ENCODE measurements at regions not wholly inside any gene's neighbourhood (a gene's known extent, or its start where the extent isn't known, plus 50 kb on each side); places are given as distances from the start of the nearest gene placed in this dataset.
"Not testable (repeated sequence)": the region's sequence is repeated elsewhere in the genome, so short reads cannot be mapped to it uniquely, and the experiment has no call there.

DNA sequence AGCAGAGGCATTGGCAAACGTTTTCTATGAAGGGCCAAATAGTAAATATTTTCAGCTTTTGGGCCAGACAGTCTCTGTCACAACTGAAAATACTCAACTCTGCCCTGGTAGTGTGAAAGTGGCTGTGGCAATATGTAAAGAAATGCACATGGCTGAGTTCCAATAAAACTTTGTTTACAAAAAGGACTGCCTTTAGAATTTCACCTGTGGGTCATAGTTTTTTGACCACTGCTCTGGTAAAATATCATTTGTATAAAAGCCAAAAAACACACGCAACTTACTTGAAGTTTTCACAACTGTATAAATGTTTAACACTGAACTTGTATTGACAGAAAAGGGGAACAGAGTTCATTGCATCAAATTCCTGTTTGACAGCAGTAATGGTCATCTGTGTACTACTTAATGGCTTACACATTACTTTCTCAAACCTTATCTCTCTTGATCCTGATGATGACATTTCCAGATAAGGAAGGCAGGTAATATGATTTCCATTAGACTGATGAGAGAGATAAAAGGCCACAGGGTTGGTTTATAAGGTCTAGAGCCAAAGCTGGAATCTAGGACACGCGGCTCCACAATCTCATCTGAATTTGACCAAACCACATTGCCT lies 250.1 kb downstream of the TOX3 start (continued):
- TF ChIP-seq, protein P1, sequence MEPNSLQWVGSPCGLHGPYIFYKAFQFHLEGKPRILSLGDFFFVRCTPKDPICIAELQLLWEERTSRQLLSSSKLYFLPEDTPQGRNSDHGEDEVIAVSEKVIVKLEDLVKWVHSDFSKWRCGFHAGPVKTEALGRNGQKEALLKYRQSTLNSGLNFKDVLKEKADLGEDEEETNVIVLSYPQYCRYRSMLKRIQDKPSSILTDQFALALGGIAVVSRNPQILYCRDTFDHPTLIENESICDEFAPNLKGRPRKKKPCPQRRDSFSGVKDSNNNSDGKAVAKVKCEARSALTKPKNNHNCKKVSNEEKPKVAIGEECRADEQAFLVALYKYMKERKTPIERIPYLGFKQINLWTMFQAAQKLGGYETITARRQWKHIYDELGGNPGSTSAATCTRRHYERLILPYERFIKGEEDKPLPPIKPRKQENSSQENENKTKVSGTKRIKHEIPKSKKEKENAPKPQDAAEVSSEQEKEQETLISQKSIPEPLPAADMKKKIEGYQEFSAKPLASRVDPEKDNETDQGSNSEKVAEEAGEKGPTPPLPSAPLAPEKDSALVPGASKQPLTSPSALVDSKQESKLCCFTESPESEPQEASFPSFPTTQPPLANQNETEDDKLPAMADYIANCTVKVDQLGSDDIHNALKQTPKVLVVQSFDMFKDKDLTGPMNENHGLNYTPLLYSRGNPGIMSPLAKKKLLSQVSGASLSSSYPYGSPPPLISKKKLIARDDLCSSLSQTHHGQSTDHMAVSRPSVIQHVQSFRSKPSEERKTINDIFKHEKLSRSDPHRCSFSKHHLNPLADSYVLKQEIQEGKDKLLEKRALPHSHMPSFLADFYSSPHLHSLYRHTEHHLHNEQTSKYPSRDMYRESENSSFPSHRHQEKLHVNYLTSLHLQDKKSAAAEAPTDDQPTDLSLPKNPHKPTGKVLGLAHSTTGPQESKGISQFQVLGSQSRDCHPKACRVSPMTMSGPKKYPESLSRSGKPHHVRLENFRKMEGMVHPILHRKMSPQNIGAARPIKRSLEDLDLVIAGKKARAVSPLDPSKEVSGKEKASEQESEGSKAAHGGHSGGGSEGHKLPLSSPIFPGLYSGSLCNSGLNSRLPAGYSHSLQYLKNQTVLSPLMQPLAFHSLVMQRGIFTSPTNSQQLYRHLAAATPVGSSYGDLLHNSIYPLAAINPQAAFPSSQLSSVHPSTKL (CRISPR knock-in tag; IDR thresholded peaks at IDR 0.05), result peak; percentile 81
- TF ChIP-seq KDM6A (CRISPR knock-in tag; IDR thresholded peaks at IDR 0.05; ENCODE audit: low read depth), result peak; percentile 60; the same call in 1 of the 2 replicates
- TF ChIP-seq HNF4A (CRISPR knock-in tag; IDR thresholded peaks at IDR 0.05), result peak; percentile 49
- TF ChIP-seq SOX13, SOX6 (IDR thresholded peaks at IDR 0.05): not testable (repeated sequence)
- TF ChIP-seq SOX13 (CRISPR knock-in tag; conservative IDR thresholded peaks at IDR 0.05 in 1 of 2, IDR thresholded peaks at IDR 0.05 in 1 of 2), result 0 out of 4 replicates have a peak, but pooled peaks of 1 of the 2 experiments have one; percentile 41
- TF ChIP-seq GATA4 (IDR thresholded peaks at IDR 0.05; ENCODE audit: borderline replicate concordance, low read depth), result peak; percentile 68; the same call in 1 of the 2 replicates
- TF ChIP-seq, protein P2, sequence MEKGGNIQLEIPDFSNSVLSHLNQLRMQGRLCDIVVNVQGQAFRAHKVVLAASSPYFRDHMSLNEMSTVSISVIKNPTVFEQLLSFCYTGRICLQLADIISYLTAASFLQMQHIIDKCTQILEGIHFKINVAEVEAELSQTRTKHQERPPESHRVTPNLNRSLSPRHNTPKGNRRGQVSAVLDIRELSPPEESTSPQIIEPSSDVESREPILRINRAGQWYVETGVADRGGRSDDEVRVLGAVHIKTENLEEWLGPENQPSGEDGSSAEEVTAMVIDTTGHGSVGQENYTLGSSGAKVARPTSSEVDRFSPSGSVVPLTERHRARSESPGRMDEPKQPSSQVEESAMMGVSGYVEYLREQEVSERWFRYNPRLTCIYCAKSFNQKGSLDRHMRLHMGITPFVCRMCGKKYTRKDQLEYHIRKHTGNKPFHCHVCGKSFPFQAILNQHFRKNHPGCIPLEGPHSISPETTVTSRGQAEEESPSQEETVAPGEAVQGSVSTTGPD (CRISPR knock-in tag; IDR thresholded peaks at IDR 0.05), result peak; percentile 52; the same call in 1 of the 2 replicates
- TF ChIP-seq, protein P3, sequence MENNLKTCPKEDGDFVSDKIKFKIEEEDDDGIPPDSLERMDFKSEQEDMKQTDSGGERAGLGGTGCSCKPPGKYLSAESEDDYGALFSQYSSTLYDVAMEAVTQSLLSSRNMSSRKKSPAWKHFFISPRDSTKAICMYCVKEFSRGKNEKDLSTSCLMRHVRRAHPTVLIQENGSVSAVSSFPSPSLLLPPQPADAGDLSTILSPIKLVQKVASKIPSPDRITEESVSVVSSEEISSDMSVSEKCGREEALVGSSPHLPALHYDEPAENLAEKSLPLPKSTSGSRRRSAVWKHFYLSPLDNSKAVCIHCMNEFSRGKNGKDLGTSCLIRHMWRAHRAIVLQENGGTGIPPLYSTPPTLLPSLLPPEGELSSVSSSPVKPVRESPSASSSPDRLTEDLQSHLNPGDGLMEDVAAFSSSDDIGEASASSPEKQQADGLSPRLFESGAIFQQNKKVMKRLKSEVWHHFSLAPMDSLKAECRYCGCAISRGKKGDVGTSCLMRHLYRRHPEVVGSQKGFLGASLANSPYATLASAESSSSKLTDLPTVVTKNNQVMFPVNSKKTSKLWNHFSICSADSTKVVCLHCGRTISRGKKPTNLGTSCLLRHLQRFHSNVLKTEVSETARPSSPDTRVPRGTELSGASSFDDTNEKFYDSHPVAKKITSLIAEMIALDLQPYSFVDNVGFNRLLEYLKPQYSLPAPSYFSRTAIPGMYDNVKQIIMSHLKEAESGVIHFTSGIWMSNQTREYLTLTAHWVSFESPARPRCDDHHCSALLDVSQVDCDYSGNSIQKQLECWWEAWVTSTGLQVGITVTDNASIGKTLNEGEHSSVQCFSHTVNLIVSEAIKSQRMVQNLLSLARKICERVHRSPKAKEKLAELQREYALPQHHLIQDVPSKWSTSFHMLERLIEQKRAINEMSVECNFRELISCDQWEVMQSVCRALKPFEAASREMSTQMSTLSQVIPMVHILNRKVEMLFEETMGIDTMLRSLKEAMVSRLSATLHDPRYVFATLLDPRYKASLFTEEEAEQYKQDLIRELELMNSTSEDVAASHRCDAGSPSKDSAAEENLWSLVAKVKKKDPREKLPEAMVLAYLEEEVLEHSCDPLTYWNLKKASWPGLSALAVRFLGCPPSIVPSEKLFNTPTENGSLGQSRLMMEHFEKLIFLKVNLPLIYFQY (CRISPR knock-in tag; IDR thresholded peaks at IDR 0.05; ENCODE audit: borderline replicate concordance), result peak; percentile 50; the same call in 1 of the 2 replicates
- peak; percentile 60; the same call in 1 of the 2 replicates for TF ChIP-seq HOXA5 (CRISPR knock-in tag; IDR thresholded peaks at IDR 0.05)
- TF ChIP-seq SOX6 (CRISPR knock-in tag; IDR thresholded peaks at IDR 0.05), result peak; percentile 60; the same call in 1 of the 2 replicates
- TF ChIP-seq, protein P4, sequence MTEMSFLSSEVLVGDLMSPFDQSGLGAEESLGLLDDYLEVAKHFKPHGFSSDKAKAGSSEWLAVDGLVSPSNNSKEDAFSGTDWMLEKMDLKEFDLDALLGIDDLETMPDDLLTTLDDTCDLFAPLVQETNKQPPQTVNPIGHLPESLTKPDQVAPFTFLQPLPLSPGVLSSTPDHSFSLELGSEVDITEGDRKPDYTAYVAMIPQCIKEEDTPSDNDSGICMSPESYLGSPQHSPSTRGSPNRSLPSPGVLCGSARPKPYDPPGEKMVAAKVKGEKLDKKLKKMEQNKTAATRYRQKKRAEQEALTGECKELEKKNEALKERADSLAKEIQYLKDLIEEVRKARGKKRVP (CRISPR knock-in tag; IDR thresholded peaks at IDR 0.05), result peak in 1 of 2 experiments; percentile 94; a peak in 2 of 4 replicates
- peak; percentile 71 for TF ChIP-seq FOXA3 (CRISPR knock-in tag; IDR thresholded peaks at IDR 0.05)
- peak; percentile 40; the same call in 1 of the 2 replicates for TF ChIP-seq FOXJ3 (CRISPR knock-in tag; IDR thresholded peaks at IDR 0.05; ENCODE audit: borderline replicate concordance)
